Right renal pelvis (tissue), 4 donors: ENCODE measurements at regions not wholly inside any gene's neighbourhood (a gene's known extent, or its start where the extent isn't known, plus 50 kb on each side); places are given as distances from the start of the nearest gene placed in this dataset.

Source experiments
- DNase-seq, 4 donors: peaks; one replicate each; pipeline ENCODE4 v3.0.0-alpha.2; 2013; ENCODE audit warnings: low read depth in 4 of 4, low spot score in 3 of 4, missing footprints in 1 of 4

DNA sequence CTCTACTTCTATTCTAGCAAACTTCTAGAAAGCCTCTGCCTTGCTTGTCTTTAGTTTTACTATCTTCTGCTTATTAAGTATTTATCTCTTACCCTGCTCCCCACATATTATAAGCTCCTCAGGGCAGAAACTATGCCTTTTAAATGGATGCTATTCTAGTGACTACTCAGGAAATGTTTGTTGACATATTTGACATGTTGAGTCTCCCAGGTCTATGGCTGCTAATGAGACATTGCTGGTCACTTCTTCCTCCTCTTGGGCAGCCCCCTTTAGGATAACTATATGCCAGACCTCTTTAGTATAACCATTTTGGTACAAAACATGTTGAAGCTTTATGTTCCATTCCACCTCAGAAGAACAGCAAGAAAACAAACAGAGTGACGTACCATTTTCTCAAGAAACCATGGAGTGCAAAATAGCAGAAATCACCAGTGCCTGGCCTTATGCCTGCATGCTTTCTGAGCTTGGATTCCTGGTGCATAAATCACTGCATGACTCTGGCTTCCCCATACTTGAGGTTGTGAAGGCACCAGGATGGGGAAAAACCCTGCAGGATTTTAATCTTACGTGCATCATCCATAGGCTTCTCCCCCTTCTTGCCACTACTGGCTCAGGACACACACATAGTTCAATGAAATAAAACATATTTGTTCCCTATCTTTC, 202.6 kb downstream of the TMX1 start:
- no peak for DNase-seq

DNA sequence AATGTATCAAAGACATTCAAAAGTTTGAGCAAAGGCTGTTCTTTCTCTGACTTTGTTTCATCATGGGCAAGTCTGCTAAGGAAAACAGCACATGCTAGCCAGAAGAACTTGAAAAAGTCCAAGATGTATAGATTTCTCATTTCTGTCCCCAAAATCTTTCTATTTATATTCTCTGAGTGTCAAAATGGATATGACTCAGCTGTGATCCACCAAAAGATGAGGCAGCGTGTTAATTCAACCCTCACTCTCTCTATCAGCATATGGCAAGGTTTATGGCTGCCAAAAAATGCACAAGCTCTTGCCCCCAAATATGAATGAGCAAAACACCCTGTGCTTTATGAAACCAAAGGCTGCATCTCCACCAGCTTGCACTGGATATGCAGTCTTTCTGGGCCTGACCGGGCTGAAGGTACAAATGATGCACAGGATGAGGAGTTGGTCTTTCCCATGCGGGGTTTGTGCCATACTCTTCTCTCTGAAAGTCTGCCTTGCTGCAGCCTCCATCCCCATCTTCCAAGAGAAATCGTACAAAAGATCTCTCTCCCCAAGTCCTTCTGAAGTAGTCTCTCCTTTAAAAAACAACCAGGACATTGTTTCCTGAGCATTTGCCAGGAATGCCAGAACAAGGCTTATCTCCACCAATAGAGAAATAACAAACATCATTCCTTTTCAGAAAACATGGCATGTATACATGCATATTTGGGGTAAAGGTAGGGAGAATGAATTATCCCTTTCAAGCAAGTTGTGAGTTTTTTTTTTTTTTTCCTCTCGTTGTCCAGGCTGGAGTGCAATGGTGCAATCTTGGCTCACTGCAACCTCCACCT, 203.4 kb downstream of the TMX1 start:
- DNase-seq, result no peak

DNA sequence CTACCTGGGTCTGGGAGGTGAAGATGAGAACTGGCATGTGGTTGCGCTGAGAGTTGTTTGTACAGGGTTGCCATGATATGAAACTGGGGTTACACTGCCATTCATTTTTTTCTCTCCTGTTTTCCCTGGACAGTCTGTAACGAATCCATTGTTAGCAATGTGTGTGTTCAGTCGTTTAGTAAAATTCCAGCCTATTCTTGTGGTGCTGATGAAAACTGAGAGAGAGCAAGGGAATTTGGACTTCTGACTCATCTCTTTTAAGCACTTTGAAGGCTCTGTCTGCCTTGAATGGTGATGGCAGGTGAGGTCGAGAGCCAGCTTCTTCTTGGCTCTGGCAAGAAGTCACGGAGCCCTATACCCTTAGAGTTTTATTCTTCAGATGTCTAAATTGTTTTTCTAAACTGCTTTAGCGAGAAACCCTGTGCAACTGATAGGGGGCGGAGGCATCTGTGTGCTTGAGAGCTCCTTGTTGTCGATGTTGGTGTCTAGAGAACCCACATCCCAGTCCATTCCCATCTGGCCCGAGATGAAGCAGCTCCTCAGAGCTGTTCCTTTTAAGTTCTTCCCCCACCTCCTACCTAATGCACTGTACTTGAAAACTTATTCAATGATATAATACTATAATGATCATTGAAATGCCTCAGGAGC, 204.4 kb downstream of the TMX1 start:
- DNase-seq, result no peak

DNA sequence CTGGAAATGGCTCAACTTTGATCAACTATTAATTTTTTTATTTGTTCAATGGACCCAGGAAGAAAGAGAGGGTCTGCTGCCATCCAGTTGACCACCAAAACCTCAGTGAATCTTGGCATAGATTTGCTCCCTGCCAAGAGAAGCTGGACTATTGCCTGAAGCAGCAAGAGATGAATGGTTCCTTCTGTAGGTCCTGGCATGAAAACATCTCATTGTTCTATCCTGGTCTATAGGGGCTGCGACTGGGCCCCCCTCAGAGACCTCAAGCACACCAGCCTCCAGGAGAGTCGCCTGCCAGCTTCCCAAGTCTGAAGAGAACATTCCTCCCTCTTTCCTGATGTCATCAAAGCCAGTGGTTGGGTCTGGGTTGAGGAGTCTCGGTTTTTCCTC, 204.9 kb downstream of the TMX1 start:
- DNase-seq, result no peak

DNA sequence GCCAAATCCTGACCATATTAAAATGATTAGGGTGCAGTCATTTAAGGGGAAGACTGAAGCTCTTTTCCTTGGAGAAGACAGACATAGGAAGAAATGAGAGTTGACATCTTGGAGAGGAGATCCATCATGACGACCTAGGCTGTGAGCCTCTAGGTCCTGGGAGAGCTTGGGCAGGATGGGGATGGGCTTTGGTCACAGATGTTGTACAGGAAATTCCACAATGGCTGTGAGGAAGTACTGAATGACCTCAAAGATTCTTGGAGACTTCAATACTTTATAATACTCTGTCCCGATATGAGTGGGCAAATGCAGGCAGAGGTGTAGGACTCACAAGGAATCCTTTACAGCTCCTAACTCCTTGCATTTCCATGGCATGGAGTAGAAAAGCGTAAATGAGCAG, 204.9 kb upstream of the FRMD6 start:
- DNase-seq, result no peak

DNA sequence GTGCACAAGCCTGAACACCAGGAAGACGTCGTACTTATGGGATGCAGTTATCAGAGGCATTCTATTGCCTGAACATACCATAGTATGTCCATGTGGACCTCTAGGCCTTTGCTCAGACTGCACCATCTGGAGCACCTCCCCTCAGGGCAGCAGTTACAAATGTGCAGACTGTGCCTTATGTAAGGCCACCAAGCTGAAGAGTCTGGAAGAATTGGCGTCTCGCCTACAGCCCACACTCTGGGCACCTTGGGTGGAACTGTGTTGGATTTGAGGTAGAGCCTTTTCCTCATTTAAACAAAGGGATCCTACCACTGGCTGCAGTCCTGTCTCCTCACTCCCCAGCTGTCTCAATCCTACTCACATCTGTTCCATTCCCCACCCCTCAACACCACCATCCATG, 204.3 kb upstream of the FRMD6 start:
- DNase-seq, result no peak

DNA sequence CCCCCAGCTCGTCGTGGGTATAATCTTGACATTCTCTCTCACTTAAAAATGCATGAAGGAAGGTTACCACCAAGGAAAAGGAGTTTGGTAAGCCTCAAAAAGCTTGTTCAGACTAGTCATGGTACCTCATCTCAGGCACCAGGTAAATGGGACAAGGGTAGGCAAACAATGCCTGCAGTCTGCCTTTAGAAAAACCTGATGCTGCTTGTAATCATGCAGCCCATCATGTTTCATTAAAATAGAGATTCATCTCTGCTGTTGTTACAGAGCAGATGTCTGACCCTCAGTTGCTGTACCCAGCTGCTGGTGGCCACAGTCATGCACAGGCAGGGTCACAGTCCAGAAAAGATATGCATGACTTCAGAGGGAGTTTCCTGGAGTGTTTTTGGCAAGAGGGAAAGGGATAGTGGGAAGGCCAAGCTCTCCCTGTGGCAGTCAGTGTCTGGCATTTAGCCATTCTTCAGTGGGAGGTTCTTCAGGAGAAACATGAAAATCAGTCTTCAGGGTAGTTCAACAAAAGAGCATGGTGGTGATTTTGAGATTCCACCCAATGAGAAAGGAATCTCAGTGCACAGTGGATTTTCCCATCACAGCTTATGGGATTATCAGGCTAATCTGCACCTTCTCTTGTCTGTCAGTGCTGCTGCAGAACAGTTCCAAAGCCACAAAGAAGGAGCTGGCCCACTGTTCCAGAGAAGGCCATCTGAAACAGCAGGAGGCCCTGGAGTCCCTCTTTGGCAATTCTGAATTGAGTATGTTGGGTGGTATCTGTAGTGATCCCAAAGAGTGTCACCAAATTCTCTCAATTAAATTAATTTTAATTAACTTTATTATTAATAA, 202.7 kb upstream of the FRMD6 start:
- no peak for DNase-seq

DNA sequence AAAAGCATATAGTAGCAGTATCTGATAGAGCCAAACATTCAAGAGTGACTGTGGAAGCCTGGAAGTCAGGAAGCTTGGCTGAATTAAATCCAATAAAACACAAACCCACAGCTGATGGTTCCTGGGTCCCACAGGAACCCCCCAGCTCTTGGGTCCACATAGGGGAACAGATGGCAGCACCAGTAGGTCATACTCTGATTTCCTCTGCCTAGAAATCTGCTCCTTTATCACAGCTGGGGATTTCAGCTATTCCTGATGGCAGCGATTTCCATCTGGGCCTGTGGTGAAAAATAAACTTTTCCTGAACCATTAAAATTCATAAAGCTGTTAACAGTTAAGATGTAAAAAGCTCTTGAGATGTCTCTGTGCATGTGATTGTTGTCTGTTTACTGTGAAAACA, 202.0 kb upstream of the FRMD6 start:
- no peak for DNase-seq

DNA sequence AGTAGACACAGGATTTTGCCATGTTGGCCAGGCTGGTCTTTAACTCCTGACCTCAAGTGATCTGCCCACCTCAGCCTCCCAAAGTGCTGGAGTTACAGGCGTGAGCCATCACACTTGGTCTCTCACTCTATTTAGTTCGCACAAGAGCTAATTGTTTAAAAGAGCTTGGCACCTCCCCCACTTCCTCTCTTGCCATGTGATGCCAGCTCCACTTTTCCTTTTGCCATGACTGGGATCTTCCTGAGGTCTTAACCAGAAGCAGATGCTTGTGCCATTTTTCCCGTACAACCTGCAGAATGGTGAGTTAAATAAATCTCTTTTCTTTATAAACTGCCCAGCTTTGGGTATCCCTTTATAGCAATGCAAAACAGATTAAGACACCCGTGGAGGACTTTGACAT, 200.1 kb upstream of the FRMD6 start:
- no peak for DNase-seq

DNA sequence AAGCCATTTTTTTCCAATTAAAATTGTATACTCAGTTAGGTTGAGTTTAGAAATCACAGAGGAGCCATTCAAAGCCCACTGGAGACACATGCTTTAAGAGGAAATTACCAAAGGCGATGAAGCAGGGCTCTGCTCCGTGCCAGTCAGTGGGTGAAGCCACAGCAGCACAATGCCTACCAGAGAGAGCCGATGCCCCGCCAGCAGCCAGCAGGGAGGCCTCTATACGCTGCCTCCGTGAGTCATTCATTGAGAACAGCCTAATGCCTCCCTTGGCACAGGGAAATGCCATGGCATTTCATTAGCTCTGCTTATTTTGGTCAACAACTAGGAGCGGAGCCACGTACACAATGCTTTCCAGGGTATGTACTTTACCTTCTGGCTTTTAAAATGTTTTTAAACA, 197.8 kb upstream of the FRMD6 start:
- no peak for DNase-seq

DNA sequence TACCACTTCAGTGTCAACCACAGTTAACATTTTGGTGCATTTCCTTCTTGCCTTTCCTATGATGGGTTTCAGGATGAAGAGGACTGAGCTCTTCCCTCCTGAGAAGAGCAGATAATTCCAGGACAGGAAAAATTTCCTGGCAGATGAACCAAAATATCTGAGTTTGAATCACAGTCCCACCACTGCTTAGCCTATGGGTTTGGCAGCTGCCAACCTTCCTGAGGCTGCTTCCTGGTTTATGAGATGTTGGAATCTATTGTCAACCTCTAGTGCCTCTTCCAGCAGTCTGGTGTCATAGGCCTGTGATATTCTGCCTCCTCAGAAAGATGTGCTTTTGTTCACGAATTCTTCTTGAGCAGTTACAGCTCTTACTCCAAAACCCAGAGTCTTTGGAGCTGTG, 197.4 kb upstream of the FRMD6 start:
- no peak for DNase-seq

DNA sequence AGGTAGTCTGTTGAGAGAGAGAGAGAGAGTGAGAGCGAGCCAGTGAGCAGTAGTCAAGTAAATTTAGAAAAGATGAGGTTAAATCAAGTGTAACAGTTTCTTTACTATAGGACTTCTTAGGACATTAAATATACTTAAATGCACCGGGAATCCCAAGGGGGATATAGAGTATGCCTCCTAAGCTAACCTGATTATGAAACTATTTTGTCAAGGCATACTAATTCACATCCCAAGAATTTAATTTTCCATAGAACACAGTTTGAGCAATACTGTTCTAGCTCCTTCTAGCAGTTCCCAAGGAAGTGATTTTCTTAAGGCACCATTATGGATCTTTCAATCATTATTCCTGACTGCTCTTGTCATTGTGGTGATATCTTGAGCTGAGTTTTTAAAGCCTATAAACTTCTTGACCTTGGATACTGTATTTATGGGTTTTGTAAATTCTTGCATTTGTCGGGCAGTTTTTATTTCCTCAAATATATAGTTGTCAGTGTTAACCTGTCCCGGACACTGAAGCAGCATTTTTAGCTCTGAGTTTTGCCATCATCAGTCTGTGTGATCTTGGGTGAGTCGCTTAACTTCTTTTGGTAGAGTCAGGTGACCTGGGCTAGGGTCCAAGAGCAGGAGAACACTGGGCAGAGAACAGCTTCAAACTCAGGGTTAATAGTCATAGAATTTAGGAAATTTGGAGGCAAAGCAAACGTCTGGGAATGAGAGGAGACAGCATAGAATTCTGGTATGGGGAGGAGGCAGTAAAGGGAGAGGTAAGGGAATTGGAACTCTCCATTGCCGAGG, 196.5 kb upstream of the FRMD6 start:
- no peak for DNase-seq

DNA sequence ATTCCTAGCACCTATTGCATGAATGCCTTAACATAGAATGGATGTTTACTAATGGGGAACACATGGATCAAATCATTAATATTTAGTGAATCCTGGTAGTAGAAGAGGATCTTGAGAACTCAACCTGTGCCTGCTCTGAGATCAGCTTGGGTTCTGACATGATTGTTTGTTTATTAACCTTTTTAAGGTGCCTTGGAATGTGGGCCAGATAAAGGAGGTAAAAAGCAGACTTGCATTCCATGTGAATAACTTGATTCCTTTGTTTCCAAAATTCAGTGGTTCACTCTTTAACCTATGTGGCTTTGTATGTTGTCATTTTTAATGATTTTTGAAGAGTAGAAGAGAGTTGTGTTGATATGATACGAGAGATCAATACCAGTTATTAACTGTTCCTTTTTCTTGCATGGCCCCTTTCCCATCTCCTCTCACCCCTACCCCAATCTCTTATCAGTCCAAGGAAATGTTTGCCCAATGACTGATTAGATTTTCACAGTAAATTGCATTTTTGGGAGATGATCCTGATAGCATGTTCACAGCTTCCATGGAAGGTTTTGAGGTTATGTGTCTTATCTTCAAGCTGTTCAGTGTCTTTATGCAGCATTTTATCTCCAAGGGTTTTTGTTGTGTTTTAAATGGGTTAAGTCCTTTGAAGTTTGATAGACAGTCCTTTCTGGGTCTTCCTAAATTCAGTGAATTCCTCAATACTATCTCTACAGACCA, 193.7 kb upstream of the FRMD6 start:
- no peak for DNase-seq

DNA sequence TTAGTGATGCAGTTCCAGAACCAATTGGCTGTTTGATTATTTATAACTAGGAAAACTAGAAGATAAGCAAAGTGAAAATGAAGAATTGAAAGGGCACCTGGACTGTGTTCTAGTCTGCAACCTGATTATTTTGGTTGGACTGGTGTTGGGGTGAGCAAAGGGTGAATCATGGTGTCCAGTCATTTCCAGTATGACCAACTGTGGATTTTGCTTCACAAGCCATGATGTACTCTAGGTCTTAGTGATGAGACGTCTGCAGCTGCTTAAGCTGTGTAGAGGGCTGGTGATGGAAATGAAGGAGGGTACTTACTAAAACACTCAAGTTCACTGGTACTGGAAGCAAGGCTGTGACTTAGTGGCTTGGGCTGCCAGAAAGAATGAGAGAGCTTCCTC, 193.2 kb upstream of the FRMD6 start:
- DNase-seq, result no peak

DNA sequence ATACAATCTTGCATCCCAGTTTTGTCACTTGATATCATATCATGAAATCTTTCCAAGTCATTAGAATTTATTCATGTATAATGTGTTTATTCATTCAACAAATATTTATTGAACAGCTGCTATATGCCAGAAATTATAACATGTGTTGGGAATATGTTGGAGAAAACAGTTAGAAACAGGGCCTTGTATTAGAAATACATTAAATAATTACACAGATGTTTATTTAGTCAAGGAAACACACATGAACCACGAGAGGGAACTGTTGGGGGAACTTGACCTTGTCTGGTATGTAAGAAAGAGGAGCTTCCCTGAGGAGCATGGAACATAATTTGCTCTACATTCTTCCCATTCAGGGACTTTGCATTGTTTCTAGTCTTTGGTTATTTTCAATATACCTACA, 191.7 kb upstream of the FRMD6 start:
- no peak for DNase-seq

DNA sequence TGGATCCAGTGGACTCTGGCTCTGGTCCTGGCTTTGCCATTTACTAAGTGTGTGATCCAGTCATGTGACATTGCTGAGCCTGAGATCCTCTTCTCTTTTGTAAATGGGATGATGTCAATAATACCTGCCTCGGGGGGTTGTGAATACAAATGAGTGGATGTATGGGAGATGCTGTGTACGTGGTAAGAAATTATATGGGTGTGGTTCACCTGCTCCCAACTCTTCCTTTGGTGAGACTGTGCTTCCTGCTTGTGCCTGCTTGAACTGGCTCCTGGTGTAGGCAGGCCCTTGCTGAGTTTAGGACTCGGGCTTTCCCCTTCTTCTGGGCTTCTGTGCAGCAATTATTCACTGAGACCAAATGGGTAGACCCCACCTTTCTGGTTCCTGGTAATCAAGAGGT, 189.5 kb upstream of the FRMD6 start:
- no peak for DNase-seq

DNA sequence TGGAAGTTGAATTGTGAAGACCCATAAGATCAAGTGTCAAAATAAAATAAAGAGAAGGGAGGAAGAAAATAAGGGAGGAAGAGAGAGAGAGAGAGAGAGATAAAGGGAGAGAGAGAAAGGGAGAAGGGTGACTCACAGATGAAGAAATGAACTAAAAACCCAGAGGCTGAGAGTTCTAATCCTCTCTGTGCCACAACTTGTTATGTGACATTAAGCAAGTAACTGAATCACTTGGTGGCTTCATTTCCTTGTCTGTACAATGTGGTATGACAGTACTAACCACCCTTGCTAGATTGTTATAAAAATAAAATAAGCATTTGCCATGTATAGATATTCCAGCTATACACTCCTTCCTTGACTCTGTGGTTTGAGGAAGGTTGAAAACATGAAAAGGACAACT, 189.0 kb upstream of the FRMD6 start:
- no peak for DNase-seq

DNA sequence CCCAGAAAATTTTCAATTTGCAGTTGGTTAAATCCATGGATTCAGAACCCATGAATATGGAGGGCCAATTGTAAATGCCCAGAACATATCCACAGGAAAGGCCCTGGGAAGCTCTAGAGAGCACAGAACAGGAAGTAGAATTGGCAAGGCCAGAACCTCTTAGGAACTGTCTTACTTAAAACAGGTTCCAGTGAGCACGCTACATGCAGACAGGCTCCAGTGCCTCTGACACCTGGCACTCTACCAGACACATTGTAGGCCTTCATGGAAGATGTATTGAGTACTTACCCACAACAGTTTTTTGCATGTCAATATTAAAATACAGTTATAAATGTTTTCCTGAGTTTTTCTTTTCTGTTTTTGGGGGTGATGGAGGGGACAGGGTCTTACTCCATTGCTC, 188.2 kb upstream of the FRMD6 start:
- DNase-seq, result no peak

DNA sequence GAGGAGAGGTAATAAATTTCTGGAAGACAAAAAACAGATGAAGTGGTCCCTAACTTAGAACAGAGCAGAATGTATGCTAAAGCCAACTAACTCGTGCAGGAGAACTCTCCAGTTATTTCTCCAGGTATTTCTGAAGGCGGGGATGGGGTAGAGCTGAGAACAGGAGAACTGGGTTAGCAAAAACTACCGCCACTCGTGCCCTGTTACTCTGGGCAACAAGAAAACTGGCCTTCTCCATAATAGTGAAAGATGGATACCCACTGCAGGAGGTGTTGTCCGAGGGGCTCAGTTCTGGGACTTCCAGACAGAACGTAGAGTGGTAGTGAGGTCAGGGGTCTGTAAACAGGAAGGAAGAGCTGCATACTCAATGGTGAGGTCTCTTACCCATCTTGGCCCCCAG, 187.3 kb upstream of the FRMD6 start:
- DNase-seq, result no peak

DNA sequence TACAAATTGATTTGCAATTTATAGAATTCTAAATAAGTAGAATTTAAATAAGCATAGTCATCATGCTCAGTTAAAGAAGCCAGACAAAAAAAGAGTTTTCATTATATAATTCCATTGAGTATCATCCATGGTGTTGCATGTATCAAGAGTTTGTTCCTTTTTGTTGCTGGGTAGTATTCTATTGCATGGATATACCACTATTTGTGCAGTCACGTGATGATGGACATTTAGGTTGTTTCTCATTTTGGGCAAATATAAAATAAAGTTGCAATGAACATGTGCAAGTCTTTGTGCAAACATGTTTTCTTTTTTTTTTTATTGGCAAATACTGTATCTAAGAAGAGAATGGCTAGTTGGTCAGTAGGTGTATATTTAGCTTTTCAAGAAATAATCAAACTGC, 186.2 kb upstream of the FRMD6 start:
- no peak for DNase-seq
